Osteocyte (in vitro differentiated cells): ENCODE measurements at regions not wholly inside any gene's neighbourhood (a gene's known extent, or its start where the extent isn't known, plus 50 kb on each side); places are given as distances from the start of the nearest gene placed in this dataset.

Source experiments
- DNase-seq: peaks from one replicate; pipeline ENCODE4 v3.0.0; 2021; ENCODE audit warnings: mixed read lengths; ENCODE audit not compliant: unreplicated experiment; ENCODE audit errors: extremely low spot score
- H3K27ac Mint-ChIP-seq: one replicate; pipeline ENCODE4 v1.8.0; 2021; ENCODE audit warnings: mild to moderate bottlenecking, mixed read lengths; ENCODE audit not compliant: unreplicated experiment
- H3K27me3 Mint-ChIP-seq: one replicate; pipeline ENCODE4 v1.8.0; 2021; ENCODE audit warnings: mixed read lengths; ENCODE audit not compliant: unreplicated experiment
- H3K36me3 Mint-ChIP-seq: one replicate; pipeline ENCODE4 v1.8.0; 2021; ENCODE audit warnings: mixed read lengths; ENCODE audit not compliant: unreplicated experiment
- H3K4me1 Mint-ChIP-seq: one replicate; pipeline ENCODE4 v1.8.0; 2021; ENCODE audit warnings: mixed read lengths; ENCODE audit not compliant: unreplicated experiment
- H3K4me3 Mint-ChIP-seq: one replicate; pipeline ENCODE4 v1.8.0; 2021; ENCODE audit warnings: mild to moderate bottlenecking, moderate library complexity, mixed read lengths; ENCODE audit not compliant: unreplicated experiment
- H3K9me3 Mint-ChIP-seq: one replicate; pipeline ENCODE4 v1.8.0; 2021; ENCODE audit warnings: mixed read lengths; ENCODE audit not compliant: unreplicated experiment
- TF ChIP-seq, protein P1 (sequence below): fragments of 200-600 bp; sonication (generic); IDR thresholded peaks from 2 replicates; pipeline ENCODE4 v1.5.0; 2021; ENCODE audit warnings: antibody characterized with exemption, mild to moderate bottlenecking, moderate library complexity

DNA sequence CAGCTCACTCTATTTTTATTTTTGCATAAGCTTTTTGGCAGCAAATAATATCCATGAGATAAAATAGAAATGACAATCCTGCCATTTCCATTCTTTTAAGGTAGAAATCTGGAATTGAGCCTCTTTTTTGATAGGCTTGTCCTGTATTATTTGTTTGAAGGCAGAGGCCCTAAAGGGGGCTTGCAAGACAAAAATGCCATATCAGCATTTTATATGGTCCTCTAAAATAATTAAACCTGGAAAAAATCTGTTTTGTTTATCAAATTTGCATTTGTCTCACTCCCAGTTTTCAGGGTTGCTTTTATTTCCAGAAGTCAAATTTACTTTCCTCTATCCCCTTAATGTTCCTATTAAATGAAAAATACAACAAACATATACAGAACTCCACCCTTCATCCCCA, 134.9 kb upstream of the GAP43 start:
- no peak for DNase-seq
- no peaks in the 10 kb centered on the region for H3K36me3 Mint-ChIP-seq
- no peaks in the 10 kb centered on the region for H3K9me3 Mint-ChIP-seq
- H3K4me3 Mint-ChIP-seq, result no peak overlapping the region
- H3K27me3 Mint-ChIP-seq, result peaks cover 8% of the 10 kb centered on the region
- no peak overlapping the region for H3K27ac Mint-ChIP-seq
- peaks cover 4% of the 10 kb centered on the region for H3K4me1 Mint-ChIP-seq
- TF ChIP-seq, protein P1, sequence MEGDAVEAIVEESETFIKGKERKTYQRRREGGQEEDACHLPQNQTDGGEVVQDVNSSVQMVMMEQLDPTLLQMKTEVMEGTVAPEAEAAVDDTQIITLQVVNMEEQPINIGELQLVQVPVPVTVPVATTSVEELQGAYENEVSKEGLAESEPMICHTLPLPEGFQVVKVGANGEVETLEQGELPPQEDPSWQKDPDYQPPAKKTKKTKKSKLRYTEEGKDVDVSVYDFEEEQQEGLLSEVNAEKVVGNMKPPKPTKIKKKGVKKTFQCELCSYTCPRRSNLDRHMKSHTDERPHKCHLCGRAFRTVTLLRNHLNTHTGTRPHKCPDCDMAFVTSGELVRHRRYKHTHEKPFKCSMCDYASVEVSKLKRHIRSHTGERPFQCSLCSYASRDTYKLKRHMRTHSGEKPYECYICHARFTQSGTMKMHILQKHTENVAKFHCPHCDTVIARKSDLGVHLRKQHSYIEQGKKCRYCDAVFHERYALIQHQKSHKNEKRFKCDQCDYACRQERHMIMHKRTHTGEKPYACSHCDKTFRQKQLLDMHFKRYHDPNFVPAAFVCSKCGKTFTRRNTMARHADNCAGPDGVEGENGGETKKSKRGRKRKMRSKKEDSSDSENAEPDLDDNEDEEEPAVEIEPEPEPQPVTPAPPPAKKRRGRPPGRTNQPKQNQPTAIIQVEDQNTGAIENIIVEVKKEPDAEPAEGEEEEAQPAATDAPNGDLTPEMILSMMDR, result no peak

DNA sequence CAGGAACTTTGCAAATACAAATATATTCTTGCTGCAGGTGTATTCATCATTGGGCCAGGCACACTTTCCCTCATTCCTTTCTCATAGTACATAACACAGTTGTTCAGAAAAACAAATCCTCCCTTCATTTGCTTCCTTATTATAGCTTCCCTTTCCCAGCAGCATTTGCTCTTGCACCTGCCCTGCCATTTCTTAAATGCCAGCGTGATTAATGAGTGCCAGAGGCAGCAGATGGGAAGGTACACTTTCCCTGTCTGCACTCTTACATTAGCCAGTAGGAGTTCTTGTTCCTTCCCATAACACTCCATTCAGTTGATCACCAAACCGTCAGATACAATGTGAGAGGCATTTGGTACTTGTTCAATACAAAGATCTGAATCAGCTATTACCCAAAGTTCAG, 128.5 kb upstream of the GAP43 start:
- Mint-ChIP-seq H3K4me3 (no peak overlapping the region), H3K27ac (no peak overlapping the region), H3K9me3 (peaks cover 4% of the 10 kb centered on the region), H3K27me3 (peaks cover 9% of the 10 kb centered on the region), H3K4me1 (peaks cover 4% of the 10 kb centered on the region), H3K36me3 (no peaks in the 10 kb centered on the region)
- DNase-seq, result no peak
- TF ChIP-seq, protein P1, result no peak

DNA sequence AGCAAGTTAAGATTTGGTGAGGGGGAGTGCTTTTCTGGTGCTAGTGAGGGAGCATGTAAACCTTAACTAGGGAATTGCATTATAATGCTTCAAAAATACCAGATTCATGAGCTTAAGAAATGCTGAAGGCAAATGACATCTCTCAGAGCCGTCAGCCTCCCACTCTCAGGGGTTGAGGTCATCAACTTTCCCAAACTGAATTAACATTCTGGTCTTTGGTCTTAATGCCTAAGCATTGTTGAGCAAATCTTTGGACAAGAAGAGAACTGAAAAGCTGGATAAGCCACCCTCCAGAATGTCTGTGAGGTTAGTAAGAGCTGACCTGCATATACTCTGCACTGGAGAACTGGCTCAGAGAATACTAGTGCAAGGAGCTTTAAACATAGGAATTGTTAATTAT, 124.9 kb upstream of the GAP43 start:
- peaks cover 4% of the 10 kb centered on the region for H3K9me3 Mint-ChIP-seq
- no peak overlapping the region for H3K4me3 Mint-ChIP-seq
- H3K4me1 Mint-ChIP-seq, result peaks cover 2% of the 10 kb centered on the region
- peaks cover 6% of the 10 kb centered on the region for H3K27me3 Mint-ChIP-seq
- TF ChIP-seq, protein P1, result no peak
- H3K27ac Mint-ChIP-seq, result no peak overlapping the region
- H3K36me3 Mint-ChIP-seq, result no peaks in the 10 kb centered on the region
- no peak for DNase-seq

DNA sequence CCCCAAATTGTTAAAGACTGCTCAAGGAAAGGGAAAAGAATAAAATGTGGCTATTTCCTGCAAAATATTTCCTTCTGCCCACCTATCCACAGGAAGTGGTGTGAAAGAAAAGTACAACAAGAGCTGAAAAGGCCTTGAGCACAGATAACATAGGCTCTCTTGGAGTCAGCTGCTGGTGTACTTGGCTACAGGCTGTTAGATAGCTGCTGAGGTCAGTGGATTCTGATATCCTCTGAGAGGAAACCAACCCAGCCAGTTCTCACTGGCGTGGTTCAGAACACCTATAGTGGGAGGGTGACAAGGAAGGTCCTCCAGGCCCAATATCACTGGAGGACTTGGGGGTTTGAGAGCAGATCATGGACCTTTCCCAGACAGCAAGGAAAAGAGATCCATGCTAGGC, 124.4 kb upstream of the GAP43 start:
- H3K4me3 Mint-ChIP-seq, result no peak overlapping the region
- H3K27me3 Mint-ChIP-seq, result peaks cover 2% of the 10 kb centered on the region
- no peaks in the 10 kb centered on the region for H3K36me3 Mint-ChIP-seq
- H3K27ac Mint-ChIP-seq, result no peak overlapping the region
- no peak for DNase-seq
- TF ChIP-seq, protein P1, result no peak
- peaks cover 4% of the 10 kb centered on the region for H3K9me3 Mint-ChIP-seq
- H3K4me1 Mint-ChIP-seq, result peaks cover 3% of the 10 kb centered on the region

DNA sequence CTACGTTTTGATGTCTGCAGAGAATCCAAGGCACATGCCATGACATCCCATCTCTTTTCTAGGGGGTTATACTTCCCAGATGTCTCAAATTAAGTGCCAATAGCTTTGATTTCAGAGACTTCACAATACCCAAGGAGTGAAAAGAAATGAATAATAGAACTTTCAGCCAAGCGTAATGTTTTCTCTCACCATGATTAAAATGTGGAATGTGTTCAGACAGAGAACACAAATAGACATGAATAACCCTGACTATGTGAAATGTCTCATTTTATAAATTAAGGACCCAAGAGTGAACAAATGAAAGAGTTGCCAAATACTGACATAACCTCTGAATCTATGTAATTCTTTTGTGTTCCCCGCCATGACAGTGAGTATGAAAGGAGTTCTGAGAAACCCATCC, 123.6 kb upstream of the GAP43 start:
- no peaks in the 10 kb centered on the region for H3K27me3 Mint-ChIP-seq
- no peaks in the 10 kb centered on the region for H3K36me3 Mint-ChIP-seq
- TF ChIP-seq, protein P1, result no peak
- peaks cover 3% of the 10 kb centered on the region for H3K4me1 Mint-ChIP-seq
- no peak for DNase-seq
- H3K4me3 Mint-ChIP-seq, result no peak overlapping the region
- H3K9me3 Mint-ChIP-seq, result peaks cover 3% of the 10 kb centered on the region
- H3K27ac Mint-ChIP-seq, result no peak overlapping the region
